GM23338 (cell line): ENCODE measurements at regions not wholly inside any gene's neighbourhood (a gene's known extent, or its start where the extent isn't known, plus 50 kb on each side); places are given as distances from the start of the nearest gene placed in this dataset.

Source experiments
- ATAC-seq: fragments of 200-7000 bp; cut with Tn5 transposase; 3 replicates; pipeline ENCODE4 v1.9.1; 2020
- DNase-seq: peaks from one replicate; pipeline ENCODE4 v3.0.0-alpha.2; 2015; ENCODE audit warnings: low spot score
- H2AFZ ChIP-seq: fragments of 200-600 bp; sonication (generic); 2 replicates; pipeline ENCODE4 v1.8.0; 2016; ENCODE audit warnings: antibody characterized with exemption, mild to moderate bottlenecking, moderate library complexity
- H3F3A ChIP-seq: fragments of 200-600 bp; sonication (generic); replicated peaks from 2 replicates; pipeline ENCODE4 v1.8.0; 2017; ENCODE audit warnings: antibody characterized with exemption, mixed run types, low read depth
- H3K27ac ChIP-seq: fragments of 200-600 bp; sonication (generic); 2 replicates; pipeline ENCODE4 v1.6.1; 2016; ENCODE audit warnings: low read depth
- H3K27me3 ChIP-seq: fragments of 200-600 bp; sonication (generic); 2 replicates; pipeline ENCODE4 v1.8.0; 2016; ENCODE audit warnings: mild to moderate bottlenecking, mixed run types, moderate library complexity; ENCODE audit not compliant: insufficient read depth
- H3K36me3 ChIP-seq: fragments of 200-600 bp; sonication (generic); 2 replicates; pipeline ENCODE4 v1.8.0; 2016; ENCODE audit warnings: mild to moderate bottlenecking; ENCODE audit not compliant: insufficient read depth
- H3K4me1 ChIP-seq: fragments of 200-600 bp; sonication (generic); 2 replicates; pipeline ENCODE4 v1.8.0; 2016; ENCODE audit warnings: mild to moderate bottlenecking, moderate library complexity; ENCODE audit not compliant: insufficient read depth
- H3K4me2 ChIP-seq: fragments of 200-600 bp; sonication (generic); 2 replicates; pipeline ENCODE4 v1.7.1; 2017; ENCODE audit warnings: mixed run types
- H3K4me3 ChIP-seq: fragments of 200-600 bp; sonication (generic); 2 replicates; pipeline ENCODE4 v1.6.1; 2016; ENCODE audit warnings: mixed run types
- H3K79me2 ChIP-seq: fragments of 200-600 bp; sonication (generic); replicated peaks from 2 replicates; pipeline ENCODE4 v1.8.0; 2017; ENCODE audit warnings: mild to moderate bottlenecking; ENCODE audit not compliant: insufficient read depth
- H3K9me2 ChIP-seq: fragments of 200-600 bp; sonication (generic); 2 replicates; pipeline ENCODE4 v1.8.0; 2017; ENCODE audit not compliant: insufficient read depth
- H4K20me1 ChIP-seq: fragments of 200-600 bp; sonication (generic); replicated peaks from 2 replicates; pipeline ENCODE4 v1.8.0; 2017; ENCODE audit warnings: mild to moderate bottlenecking; ENCODE audit not compliant: insufficient read depth
- H3K27ac Mint-ChIP-seq: 2 replicates; pipeline ENCODE4 v1.8.0; 2020; ENCODE audit warnings: inconsistent platforms, mild to moderate bottlenecking, moderate library complexity, mixed read lengths
- H3K27me3 Mint-ChIP-seq: 3 replicates; pipeline ENCODE4 v1.8.0; 2022; ENCODE audit warnings: low read depth, mild to moderate bottlenecking, moderate library complexity, mixed read lengths, inconsistent platforms; ENCODE audit not compliant: insufficient read depth, poor library complexity
- H3K36me3 Mint-ChIP-seq: 3 replicates; pipeline ENCODE4 v1.8.0; 2021; ENCODE audit warnings: low read depth, mild to moderate bottlenecking, inconsistent platforms, moderate library complexity, mixed read lengths
- H3K4me1 Mint-ChIP-seq: 3 replicates; pipeline ENCODE4 v1.8.0; 2020; ENCODE audit warnings: mild to moderate bottlenecking, inconsistent platforms, mixed read lengths
- H3K4me3 Mint-ChIP-seq: 3 replicates; pipeline ENCODE4 v1.8.0; 2021; ENCODE audit warnings: moderate library complexity, mild to moderate bottlenecking, inconsistent platforms, mixed read lengths
- H3K9me3 Mint-ChIP-seq: 3 replicates; pipeline ENCODE4 v1.8.0; 2020; ENCODE audit warnings: moderate library complexity, mild to moderate bottlenecking, inconsistent platforms, mixed read lengths
- CREB1 ChIP-seq: fragments of 250-450 bp; sonication (Bioruptor Pico); IDR thresholded peaks from 2 replicates; pipeline ENCODE4 v1.5.0; 2020; ENCODE audit warnings: low read depth, mild to moderate bottlenecking, moderate library complexity
- EZH2phosphoT487 ChIP-seq: fragments of 200-600 bp; sonication (generic); IDR thresholded peaks from one replicate; pipeline ENCODE4 v1.8.1; 2018; ENCODE audit warnings: antibody characterized with exemption; ENCODE audit not compliant: unreplicated experiment
- JUNB ChIP-seq: IDR thresholded peaks from one replicate; pipeline ENCODE4 v1.6.1; 2016; ENCODE audit warnings: antibody characterized with exemption; ENCODE audit not compliant: unreplicated experiment
- NANOG ChIP-seq: IDR thresholded peaks from 2 replicates; pipeline ENCODE4 v1.6.1; 2016; ENCODE audit warnings: antibody characterized with exemption, borderline replicate concordance
- POLR2AphosphoS5 ChIP-seq: IDR thresholded peaks from 2 replicates; pipeline ENCODE4 v1.6.1; 2016; ENCODE audit warnings: antibody characterized with exemption, low read depth
- STAT1 ChIP-seq: IDR thresholded peaks from one replicate; pipeline ENCODE4 v1.6.1; 2016; ENCODE audit warnings: antibody characterized with exemption; ENCODE audit not compliant: unreplicated experiment
- ZNF114 ChIP-seq: fragments of 250-450 bp; sonication (Bioruptor Pico); IDR thresholded peaks from 2 replicates; pipeline ENCODE4 v1.5.0; 2020; ENCODE audit warnings: mild to moderate bottlenecking, moderate library complexity
- ZNF331 ChIP-seq: fragments of 250-450 bp; sonication (Bioruptor Pico); IDR thresholded peaks from 2 replicates; pipeline ENCODE4 v1.5.0; 2020; ENCODE audit warnings: low read depth, mild to moderate bottlenecking, moderate library complexity
- TF ChIP-seq, protein P1 (sequence below): IDR thresholded peaks from one replicate; pipeline ENCODE4 v1.6.1; 2018; ENCODE audit warnings: antibody characterized with exemption; ENCODE audit not compliant: unreplicated experiment
- TF ChIP-seq, protein P2 (sequence below): fragments of 250-450 bp; sonication (Bioruptor Pico); IDR thresholded peaks from 2 replicates; pipeline ENCODE4 v1.5.0; 2020; ENCODE audit warnings: mild to moderate bottlenecking, moderate library complexity
- TF ChIP-seq, protein P3 (sequence below), 2 experiments: fragments of 200-600 bp in 1 of 2; sonication (generic) in 1 of 2; conservative IDR thresholded peaks; 2 replicates each; pipeline versions ENCODE4 v1.5.1 to v1.6.1; 2016 to 2017; ENCODE audit warnings: antibody characterized with exemption in 2 of 2, low read depth in 2 of 2, mild to moderate bottlenecking in 2 of 2, moderate library complexity in 1 of 2
- TF ChIP-seq, protein P4 (sequence below): IDR thresholded peaks from 2 replicates; pipeline ENCODE4 v1.6.1; 2016; ENCODE audit warnings: antibody characterized with exemption

DNA sequence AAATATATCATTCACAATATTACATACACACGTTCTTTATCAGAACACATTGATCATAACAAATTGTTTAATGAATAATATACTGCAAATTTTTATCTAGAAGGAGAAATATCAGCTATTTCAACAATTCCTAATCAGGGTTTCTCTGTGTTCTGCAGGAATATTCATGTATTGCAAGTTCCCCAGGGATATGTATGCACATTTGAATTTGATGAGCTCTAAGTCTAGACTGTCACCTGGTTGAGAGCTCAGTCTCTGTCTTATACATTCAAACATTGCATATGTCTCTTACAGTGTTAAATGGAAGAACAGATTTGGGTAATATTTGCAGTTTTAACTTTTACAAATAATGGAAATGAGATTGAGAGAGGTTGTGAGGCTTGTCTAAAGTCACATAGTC lies 829.7 kb downstream of the CDH11 start:
- peaks cover 6% of the 10 kb centered on the region for H3K9me2 ChIP-seq
- H3F3A ChIP-seq: no peaks in the 10 kb centered on the region
- H3K27ac ChIP-seq: no peak overlapping the region
- no peaks in the 10 kb centered on the region for H3K9me3 Mint-ChIP-seq
- H3K4me2 ChIP-seq: no peak overlapping the region
- H3K79me2 ChIP-seq: no peaks in the 10 kb centered on the region
- no peaks in the 10 kb centered on the region for H4K20me1 ChIP-seq
- H3K36me3 ChIP-seq: no peaks in the 10 kb centered on the region
- ATAC-seq (no peak), DNase-seq (no peak)
- no peak overlapping the region for H3K27ac Mint-ChIP-seq
- H3K4me3 Mint-ChIP-seq: no peak overlapping the region
- peaks cover 14% of the 10 kb centered on the region; the same call in 2 of the 3 replicates for H3K4me1 Mint-ChIP-seq
- H3K36me3 Mint-ChIP-seq: no peaks in the 10 kb centered on the region
- TF ChIP-seq ZNF114 (CRISPR knock-in tag): no peak
- TF ChIP-seq ZNF331 (CRISPR knock-in tag): no peak
- TF ChIP-seq, protein P1, sequence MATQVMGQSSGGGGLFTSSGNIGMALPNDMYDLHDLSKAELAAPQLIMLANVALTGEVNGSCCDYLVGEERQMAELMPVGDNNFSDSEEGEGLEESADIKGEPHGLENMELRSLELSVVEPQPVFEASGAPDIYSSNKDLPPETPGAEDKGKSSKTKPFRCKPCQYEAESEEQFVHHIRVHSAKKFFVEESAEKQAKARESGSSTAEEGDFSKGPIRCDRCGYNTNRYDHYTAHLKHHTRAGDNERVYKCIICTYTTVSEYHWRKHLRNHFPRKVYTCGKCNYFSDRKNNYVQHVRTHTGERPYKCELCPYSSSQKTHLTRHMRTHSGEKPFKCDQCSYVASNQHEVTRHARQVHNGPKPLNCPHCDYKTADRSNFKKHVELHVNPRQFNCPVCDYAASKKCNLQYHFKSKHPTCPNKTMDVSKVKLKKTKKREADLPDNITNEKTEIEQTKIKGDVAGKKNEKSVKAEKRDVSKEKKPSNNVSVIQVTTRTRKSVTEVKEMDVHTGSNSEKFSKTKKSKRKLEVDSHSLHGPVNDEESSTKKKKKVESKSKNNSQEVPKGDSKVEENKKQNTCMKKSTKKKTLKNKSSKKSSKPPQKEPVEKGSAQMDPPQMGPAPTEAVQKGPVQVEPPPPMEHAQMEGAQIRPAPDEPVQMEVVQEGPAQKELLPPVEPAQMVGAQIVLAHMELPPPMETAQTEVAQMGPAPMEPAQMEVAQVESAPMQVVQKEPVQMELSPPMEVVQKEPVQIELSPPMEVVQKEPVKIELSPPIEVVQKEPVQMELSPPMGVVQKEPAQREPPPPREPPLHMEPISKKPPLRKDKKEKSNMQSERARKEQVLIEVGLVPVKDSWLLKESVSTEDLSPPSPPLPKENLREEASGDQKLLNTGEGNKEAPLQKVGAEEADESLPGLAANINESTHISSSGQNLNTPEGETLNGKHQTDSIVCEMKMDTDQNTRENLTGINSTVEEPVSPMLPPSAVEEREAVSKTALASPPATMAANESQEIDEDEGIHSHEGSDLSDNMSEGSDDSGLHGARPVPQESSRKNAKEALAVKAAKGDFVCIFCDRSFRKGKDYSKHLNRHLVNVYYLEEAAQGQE: no peak
- TF ChIP-seq JUNB: no peak
- no peak for TF ChIP-seq POLR2AphosphoS5
- TF ChIP-seq EZH2phosphoT487: no peak
- TF ChIP-seq, protein P2, sequence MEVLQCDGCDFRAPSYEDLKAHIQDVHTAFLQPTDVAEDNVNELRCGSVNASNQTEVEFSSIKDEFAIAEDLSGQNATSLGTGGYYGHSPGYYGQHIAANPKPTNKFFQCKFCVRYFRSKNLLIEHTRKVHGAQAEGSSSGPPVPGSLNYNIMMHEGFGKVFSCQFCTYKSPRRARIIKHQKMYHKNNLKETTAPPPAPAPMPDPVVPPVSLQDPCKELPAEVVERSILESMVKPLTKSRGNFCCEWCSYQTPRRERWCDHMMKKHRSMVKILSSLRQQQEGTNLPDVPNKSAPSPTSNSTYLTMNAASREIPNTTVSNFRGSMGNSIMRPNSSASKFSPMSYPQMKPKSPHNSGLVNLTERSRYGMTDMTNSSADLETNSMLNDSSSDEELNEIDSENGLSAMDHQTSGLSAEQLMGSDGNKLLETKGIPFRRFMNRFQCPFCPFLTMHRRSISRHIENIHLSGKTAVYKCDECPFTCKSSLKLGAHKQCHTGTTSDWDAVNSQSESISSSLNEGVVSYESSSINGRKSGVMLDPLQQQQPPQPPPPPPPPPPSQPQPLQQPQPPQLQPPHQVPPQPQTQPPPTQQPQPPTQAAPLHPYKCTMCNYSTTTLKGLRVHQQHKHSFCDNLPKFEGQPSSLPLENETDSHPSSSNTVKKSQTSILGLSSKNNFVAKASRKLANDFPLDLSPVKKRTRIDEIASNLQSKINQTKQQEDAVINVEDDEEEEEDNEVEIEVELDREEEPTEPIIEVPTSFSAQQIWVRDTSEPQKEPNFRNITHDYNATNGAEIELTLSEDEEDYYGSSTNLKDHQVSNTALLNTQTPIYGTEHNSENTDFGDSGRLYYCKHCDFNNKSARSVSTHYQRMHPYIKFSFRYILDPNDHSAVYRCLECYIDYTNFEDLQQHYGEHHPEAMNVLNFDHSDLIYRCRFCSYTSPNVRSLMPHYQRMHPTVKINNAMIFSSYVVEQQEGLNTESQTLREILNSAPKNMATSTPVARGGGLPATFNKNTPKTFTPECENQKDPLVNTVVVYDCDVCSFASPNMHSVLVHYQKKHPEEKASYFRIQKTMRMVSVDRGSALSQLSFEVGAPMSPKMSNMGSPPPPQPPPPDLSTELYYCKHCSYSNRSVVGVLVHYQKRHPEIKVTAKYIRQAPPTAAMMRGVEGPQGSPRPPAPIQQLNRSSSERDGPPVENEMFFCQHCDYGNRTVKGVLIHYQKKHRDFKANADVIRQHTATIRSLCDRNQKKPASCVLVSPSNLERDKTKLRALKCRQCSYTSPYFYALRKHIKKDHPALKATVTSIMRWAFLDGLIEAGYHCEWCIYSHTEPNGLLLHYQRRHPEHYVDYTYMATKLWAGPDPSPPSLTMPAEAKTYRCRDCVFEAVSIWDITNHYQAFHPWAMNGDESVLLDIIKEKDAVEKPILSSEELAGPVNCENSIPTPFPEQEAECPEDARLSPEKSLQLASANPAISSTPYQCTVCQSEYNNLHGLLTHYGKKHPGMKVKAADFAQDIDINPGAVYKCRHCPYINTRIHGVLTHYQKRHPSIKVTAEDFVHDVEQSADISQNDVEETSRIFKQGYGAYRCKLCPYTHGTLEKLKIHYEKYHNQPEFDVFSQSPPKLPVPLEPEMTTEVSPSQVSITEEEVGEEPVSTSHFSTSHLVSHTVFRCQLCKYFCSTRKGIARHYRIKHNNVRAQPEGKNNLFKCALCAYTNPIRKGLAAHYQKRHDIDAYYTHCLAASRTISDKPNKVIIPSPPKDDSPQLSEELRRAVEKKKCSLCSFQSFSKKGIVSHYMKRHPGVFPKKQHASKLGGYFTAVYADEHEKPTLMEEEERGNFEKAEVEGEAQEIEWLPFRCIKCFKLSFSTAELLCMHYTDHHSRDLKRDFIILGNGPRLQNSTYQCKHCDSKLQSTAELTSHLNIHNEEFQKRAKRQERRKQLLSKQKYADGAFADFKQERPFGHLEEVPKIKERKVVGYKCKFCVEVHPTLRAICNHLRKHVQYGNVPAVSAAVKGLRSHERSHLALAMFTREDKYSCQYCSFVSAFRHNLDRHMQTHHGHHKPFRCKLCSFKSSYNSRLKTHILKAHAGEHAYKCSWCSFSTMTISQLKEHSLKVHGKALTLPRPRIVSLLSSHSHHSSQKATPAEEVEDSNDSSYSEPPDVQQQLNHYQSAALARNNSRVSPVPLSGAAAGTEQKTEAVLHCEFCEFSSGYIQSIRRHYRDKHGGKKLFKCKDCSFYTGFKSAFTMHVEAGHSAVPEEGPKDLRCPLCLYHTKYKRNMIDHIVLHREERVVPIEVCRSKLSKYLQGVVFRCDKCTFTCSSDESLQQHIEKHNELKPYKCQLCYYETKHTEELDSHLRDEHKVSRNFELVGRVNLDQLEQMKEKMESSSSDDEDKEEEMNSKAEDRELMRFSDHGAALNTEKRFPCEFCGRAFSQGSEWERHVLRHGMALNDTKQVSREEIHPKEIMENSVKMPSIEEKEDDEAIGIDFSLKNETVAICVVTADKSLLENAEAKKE: no peak
- TF ChIP-seq NANOG: no peak
- TF ChIP-seq, protein P3, sequence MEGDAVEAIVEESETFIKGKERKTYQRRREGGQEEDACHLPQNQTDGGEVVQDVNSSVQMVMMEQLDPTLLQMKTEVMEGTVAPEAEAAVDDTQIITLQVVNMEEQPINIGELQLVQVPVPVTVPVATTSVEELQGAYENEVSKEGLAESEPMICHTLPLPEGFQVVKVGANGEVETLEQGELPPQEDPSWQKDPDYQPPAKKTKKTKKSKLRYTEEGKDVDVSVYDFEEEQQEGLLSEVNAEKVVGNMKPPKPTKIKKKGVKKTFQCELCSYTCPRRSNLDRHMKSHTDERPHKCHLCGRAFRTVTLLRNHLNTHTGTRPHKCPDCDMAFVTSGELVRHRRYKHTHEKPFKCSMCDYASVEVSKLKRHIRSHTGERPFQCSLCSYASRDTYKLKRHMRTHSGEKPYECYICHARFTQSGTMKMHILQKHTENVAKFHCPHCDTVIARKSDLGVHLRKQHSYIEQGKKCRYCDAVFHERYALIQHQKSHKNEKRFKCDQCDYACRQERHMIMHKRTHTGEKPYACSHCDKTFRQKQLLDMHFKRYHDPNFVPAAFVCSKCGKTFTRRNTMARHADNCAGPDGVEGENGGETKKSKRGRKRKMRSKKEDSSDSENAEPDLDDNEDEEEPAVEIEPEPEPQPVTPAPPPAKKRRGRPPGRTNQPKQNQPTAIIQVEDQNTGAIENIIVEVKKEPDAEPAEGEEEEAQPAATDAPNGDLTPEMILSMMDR (conservative IDR thresholded peaks at IDR 0.05; ENCODE audit: low read depth in 2 of 2): no peak
- TF ChIP-seq CREB1 (CRISPR knock-in tag): no peak
- no peak for TF ChIP-seq STAT1
- TF ChIP-seq, protein P4, sequence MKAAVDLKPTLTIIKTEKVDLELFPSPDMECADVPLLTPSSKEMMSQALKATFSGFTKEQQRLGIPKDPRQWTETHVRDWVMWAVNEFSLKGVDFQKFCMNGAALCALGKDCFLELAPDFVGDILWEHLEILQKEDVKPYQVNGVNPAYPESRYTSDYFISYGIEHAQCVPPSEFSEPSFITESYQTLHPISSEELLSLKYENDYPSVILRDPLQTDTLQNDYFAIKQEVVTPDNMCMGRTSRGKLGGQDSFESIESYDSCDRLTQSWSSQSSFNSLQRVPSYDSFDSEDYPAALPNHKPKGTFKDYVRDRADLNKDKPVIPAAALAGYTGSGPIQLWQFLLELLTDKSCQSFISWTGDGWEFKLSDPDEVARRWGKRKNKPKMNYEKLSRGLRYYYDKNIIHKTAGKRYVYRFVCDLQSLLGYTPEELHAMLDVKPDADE: no peak
- H3K4me1 ChIP-seq: no peaks in the 10 kb centered on the region
- no peaks in the 10 kb centered on the region for H3K27me3 Mint-ChIP-seq
- no peaks in the 10 kb centered on the region for H3K27me3 ChIP-seq
- no peak overlapping the region for H2AFZ ChIP-seq
- no peak overlapping the region for H3K4me3 ChIP-seq
